GM23248 (cell line): ENCODE measurements at regions not wholly inside any gene's neighbourhood (a gene's known extent, or its start where the extent isn't known, plus 50 kb on each side); places are given as distances from the start of the nearest gene placed in this dataset.

Experiments
- EZH2 ChIP-seq: fragments of 200-600 bp; sonication (generic); IDR thresholded peaks from 2 replicates; pipeline ENCODE4 v1.6.1; 2018; ENCODE audit warnings: antibody characterized with exemption, mild to moderate bottlenecking; ENCODE audit not compliant: insufficient read depth, poor library complexity, severe bottlenecking
- EZH2phosphoT487 ChIP-seq: fragments of 200-600 bp; sonication (generic); IDR thresholded peaks from 2 replicates; pipeline ENCODE4 v1.6.1; 2018; ENCODE audit warnings: antibody characterized with exemption, moderate library complexity, mild to moderate bottlenecking, low read depth; ENCODE audit not compliant: insufficient read depth

DNA sequence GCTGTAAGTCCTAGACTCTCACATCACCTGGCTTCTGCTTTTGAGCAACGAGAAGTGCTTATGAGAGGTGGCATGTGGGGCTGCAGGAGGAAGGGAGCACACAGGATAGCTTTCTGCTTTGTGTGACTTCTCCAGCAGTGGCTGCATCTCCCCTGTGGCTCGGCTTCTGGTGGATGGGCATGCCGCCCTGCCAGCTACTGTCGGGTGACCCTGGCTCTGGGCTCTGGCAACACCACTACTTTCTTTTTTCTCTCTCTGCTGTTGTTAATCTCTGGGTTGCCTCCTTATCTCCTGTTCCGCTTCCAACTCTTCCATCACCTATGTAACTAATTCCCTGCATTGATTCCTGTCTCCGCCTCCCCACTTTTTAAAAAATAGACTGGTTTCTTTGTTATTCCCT, 209.1 kb upstream of the DAAM1 start:
- TF ChIP-seq EZH2phosphoT487 (no peak), EZH2 (no peak)
